AG04450 (cell line): ENCODE measurements at regions not wholly inside any gene's neighbourhood (a gene's known extent, or its start where the extent isn't known, plus 50 kb on each side); places are given as distances from the start of the nearest gene placed in this dataset.

Experiments used
- CTCF ChIA-PET: fragments of 300-600, 350-600 bp; formaldehyde crosslinking; extraction: SDS; loops from one replicate; lab custom pipeline; 2022; ENCODE audit warnings: antibody characterized with exemption, inconsistent platforms; lab: Charles Lee
- POLR2A ChIA-PET: fragments of 350-600 bp; formaldehyde crosslinking; extraction: SDS; loops from one replicate; lab custom pipeline; 2021; ENCODE audit warnings: antibody characterized with exemption, inconsistent platforms; lab: Yijun Ruan, JAX
- DNase-seq: peaks from one replicate; pipeline ENCODE4 v3.0.0-alpha.2; 2011; ENCODE audit warnings: low read depth, low spot score
- H3K27ac ChIP-seq: one replicate; pipeline ENCODE4 v1.5.1; 2012; ENCODE audit warnings: low read depth, low read length, control low read depth
- H3K27me3 ChIP-seq: one replicate; pipeline ENCODE4 v1.6.0; 2012; ENCODE audit warnings: low read length; ENCODE audit not compliant: control insufficient read depth, insufficient read depth
- H3K4me3 ChIP-seq: 2 replicates; pipeline ENCODE4 v1.5.1; 2011; ENCODE audit warnings: mild to moderate bottlenecking, low read depth, low read length, control low read depth
- H3K9me3 ChIP-seq: 2 replicates; pipeline ENCODE4 v1.5.1; 2012; ENCODE audit warnings: low read length; ENCODE audit not compliant: control insufficient read depth, insufficient read depth
- CTCF ChIP-seq: IDR thresholded peaks from 2 replicates; pipeline ENCODE4 v1.5.1; 2011; ENCODE audit warnings: low read depth, low read length, control low read depth, inconsistent platforms

GRCh38 chr1:221993444-221993948 lies 251.6 kb upstream of the DUSP10 start:
- no peak overlapping the region for H3K27ac ChIP-seq
- ChIA-PET CTCF (interaction anchor here (1.4 kb wide), 1 partner anchor 462 kb away, joined by 7 read pairs; no protein-coding TSS in a partner anchor), POLR2A (interaction anchor here (1.0 kb wide), 1 partner anchor 251 kb away, joined by 3 read pairs; the partner anchor contains the start of gene DUSP10)
- H3K9me3 ChIP-seq: no peaks in the 10 kb centered on the region
- H3K4me3 ChIP-seq: no peak overlapping the region
- no peak for TF ChIP-seq CTCF
- H3K27me3 ChIP-seq: no peaks in the 10 kb centered on the region
- no peak for DNase-seq

GRCh38 chr1:221992427-221992826 lies 250.5 kb upstream of the DUSP10 start:
- Histone ChIP-seq H3K9me3 (no peaks in the 10 kb centered on the region), H3K4me3 (no peak overlapping the region), H3K27ac (no peak overlapping the region), H3K27me3 (no peaks in the 10 kb centered on the region)
- ChIA-PET POLR2A (no interaction called here), CTCF (interaction anchor here (0.5 to 1.2 kb wide), 4 partner anchors 17 to 463 kb away, joined by 3 read pairs; no protein-coding TSS in a partner anchor)
- TF ChIP-seq CTCF: no peak
- no peak for DNase-seq

- TF ChIP-seq CTCF: no peak
- no peak for DNase-seq
- Histone ChIP-seq H3K4me3 (no peak overlapping the region), H3K27me3 (no peaks in the 10 kb centered on the region), H3K27ac (no peak overlapping the region), H3K9me3 (no peaks in the 10 kb centered on the region)
- POLR2A ChIA-PET: no interaction called here
- CTCF ChIA-PET: interaction anchor here (0.7 to 0.8 kb wide), 2 partner anchors 448 to 464 kb away, joined by 3 read pairs; no protein-coding TSS in a partner anchor
Observed at GRCh38 chr1:221991221-221991620, 249.3 kb upstream of the DUSP10 start.

GRCh38 chr1:221989741-221990140 lies 247.9 kb upstream of the DUSP10 start:
- Histone ChIP-seq H3K4me3 (no peak overlapping the region), H3K9me3 (no peaks in the 10 kb centered on the region), H3K27me3 (no peaks in the 10 kb centered on the region), H3K27ac (peak overlapping the region; percentile 34)
- CTCF ChIA-PET: interaction anchor here (2.4 kb wide), 1 partner anchor 465 kb away, joined by 10 read pairs; no protein-coding TSS in a partner anchor
- POLR2A ChIA-PET: no interaction called here
- no peak for DNase-seq
- TF ChIP-seq CTCF: no peak

- no peak for DNase-seq
- no peaks in the 10 kb centered on the region for H3K27me3 ChIP-seq
- H3K27ac ChIP-seq: no peak overlapping the region
- no peaks in the 10 kb centered on the region for H3K9me3 ChIP-seq
- POLR2A ChIA-PET: no interaction called here
- no peak overlapping the region for H3K4me3 ChIP-seq
- no peak for TF ChIP-seq CTCF
- CTCF ChIA-PET: interaction anchor here (2.4 kb wide), 1 partner anchor 466 kb away, joined by 10 read pairs; no protein-coding TSS in a partner anchor
Observed at GRCh38 chr1:221988829-221989228, 246.9 kb upstream of the DUSP10 start.
